Upper lobe of right lung (tissue), 1 donor: ENCODE measurements at regions not wholly inside any gene's neighbourhood (a gene's known extent, or its start where the extent isn't known, plus 50 kb on each side); places are given as distances from the start of the nearest gene placed in this dataset.

Experiments
- ATAC-seq: fragments of 200-7000 bp; cut with Tn5 transposase; one replicate; pipeline ENCODE4 v1.9.1; 2020; ENCODE audit warnings: mild to moderate bottlenecking, moderate library complexity
- DNase-seq: peaks from one replicate; pipeline ENCODE4 v3.0.0-alpha.2; 2020
- H3K27ac ChIP-seq: fragments of 200-600 bp; one replicate; pipeline ENCODE4 v1.8.0; 2022
- H3K27me3 ChIP-seq: fragments of 200-600 bp; one replicate; pipeline ENCODE4 v1.8.0; 2022; ENCODE audit warnings: mild to moderate bottlenecking
- H3K36me3 ChIP-seq: fragments of 200-600 bp; one replicate; pipeline ENCODE4 v1.8.0; 2022
- H3K4me1 ChIP-seq: fragments of 200-600 bp; one replicate; pipeline ENCODE4 v1.8.0; 2022
- H3K4me3 ChIP-seq: fragments of 200-600 bp; one replicate; pipeline ENCODE4 v1.8.0; 2022; ENCODE audit warnings: mild to moderate bottlenecking
- H3K9me3 ChIP-seq: fragments of 200-600 bp; one replicate; pipeline ENCODE4 v1.8.0; 2022
- CTCF ChIP-seq: fragments of 200-600 bp; IDR thresholded peaks from one replicate; pipeline ENCODE4 v1.8.0; 2022; ENCODE audit warnings: antibody characterized with exemption
- intact Hi-C: fragments of 100-400 bp; cut with DNase I; formaldehyde crosslinking; loops from one replicate; pipeline ENCODE4 v1.11.0; 2022
- donor health status: DM: no; HTN: yes; CAD: no; lungs with severe emphysema.

DNA sequence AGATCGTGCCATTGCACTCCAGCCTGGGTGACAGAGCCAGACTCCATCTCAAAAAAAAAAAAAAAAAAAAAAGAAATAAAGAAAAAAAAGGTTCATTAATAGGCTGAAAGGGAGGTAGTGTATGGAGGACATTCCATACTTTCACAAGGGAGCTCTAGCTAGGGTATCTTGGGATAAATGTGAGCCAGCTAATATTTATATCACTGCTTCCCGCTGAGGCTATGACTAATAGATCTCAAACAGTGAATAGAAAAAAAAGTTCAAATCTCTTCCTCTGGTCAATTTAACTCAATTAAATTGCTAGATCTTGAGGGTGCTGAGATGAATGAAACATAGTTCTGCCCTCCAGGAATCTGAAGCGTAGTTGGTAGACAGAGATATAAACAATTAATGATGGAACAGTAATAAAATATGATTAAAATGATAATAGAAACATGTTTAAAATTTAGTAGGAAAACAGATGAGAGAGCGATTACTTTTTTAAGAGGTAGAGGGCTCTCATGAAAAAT is 55.7 kb upstream of the SHISA3 start:
- peaks cover 15% of the 10 kb centered on the region for H3K4me1 ChIP-seq
- no peak for TF ChIP-seq CTCF
- H3K27me3 ChIP-seq, result no peaks in the 10 kb centered on the region
- no peak overlapping the region for H3K27ac ChIP-seq
- H3K4me3 ChIP-seq, result no peak overlapping the region
- intact Hi-C loops, result no loop called here
- no peaks in the 10 kb centered on the region for H3K36me3 ChIP-seq
- DNase-seq (no peak), ATAC-seq (no peak)
- no peaks in the 10 kb centered on the region for H3K9me3 ChIP-seq

DNA sequence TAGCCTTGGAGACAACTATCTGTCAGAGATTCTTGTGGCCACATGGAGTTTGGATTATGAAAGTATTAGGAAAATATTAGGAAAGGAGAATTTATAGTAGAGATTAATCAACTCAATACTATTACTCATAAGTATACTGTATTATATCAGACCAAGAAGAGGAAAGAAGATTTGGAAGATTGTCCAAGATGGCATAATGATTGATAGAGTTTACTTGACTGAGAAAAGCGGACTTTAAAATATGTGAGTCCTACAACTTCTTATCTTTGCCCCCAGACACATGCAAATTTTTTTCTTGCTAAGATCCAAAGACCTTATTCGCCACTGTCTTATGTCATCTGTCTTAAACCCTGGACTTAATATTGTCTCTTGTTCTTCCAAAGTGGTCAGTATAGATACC is 54.8 kb upstream of the SHISA3 start:
- Histone ChIP-seq H3K27me3 (no peaks in the 10 kb centered on the region), H3K9me3 (no peaks in the 10 kb centered on the region), H3K4me3 (no peak overlapping the region), H3K4me1 (peaks cover 15% of the 10 kb centered on the region), H3K36me3 (no peaks in the 10 kb centered on the region), H3K27ac (no peak overlapping the region)
- ATAC-seq (no peak), DNase-seq (no peak)
- intact Hi-C loops, result no loop called here
- no peak for TF ChIP-seq CTCF

- Histone ChIP-seq H3K4me3 (no peak overlapping the region), H3K27ac (no peak overlapping the region), H3K4me1 (peaks cover 12% of the 10 kb centered on the region), H3K9me3 (no peaks in the 10 kb centered on the region), H3K27me3 (no peaks in the 10 kb centered on the region), H3K36me3 (no peaks in the 10 kb centered on the region)
- DNase-seq (no peak), ATAC-seq (no peak)
- TF ChIP-seq CTCF, result no peak
- intact Hi-C loops, result no loop called here
Measured at GRCh38 chr4:42344309-42344708, 53.0 kb upstream of the SHISA3 start.

GRCh38 chr4:42344749-42345148 is 52.5 kb upstream of the SHISA3 start:
- intact Hi-C loops, result no loop called here
- no peak for TF ChIP-seq CTCF
- Histone ChIP-seq H3K27me3 (no peaks in the 10 kb centered on the region), H3K9me3 (no peaks in the 10 kb centered on the region), H3K36me3 (no peaks in the 10 kb centered on the region), H3K27ac (no peak overlapping the region), H3K4me3 (no peak overlapping the region), H3K4me1 (peaks cover 9% of the 10 kb centered on the region)
- ATAC-seq, result no peak
- DNase-seq, result no peak

DNA sequence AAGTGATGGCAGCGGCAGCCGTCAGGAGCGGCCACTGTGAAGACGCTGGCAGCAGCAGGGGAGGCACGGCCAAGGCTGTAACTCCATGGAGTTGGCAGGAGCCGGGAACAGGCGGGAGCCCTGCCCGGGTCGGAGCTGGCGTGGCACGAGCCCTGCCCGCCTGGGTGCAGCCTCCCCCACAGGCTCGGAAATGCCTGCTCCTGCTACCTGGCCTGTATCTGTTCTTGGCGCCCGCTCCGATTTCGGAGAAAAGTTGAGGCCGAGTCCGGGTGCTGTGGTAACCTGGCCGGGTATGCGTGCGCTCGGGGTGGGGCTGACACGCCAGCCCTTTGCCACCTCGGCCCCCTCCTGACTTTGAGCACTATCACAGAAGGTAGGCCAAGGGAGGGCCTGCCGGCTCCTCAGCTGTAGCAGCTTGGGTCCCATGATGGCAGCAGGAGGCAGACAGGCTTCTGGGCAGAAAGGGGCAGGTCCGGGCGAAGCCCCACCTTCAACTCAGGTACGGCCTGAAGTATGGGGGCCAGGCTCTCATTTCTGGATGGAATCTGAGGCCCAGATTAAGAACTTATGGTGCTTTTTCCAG is 51.2 kb upstream of the SHISA3 start:
- Histone ChIP-seq H3K9me3 (no peaks in the 10 kb centered on the region), H3K36me3 (no peaks in the 10 kb centered on the region), H3K4me1 (no peaks in the 10 kb centered on the region), H3K4me3 (no peak overlapping the region), H3K27me3 (no peaks in the 10 kb centered on the region), H3K27ac (no peak overlapping the region)
- ATAC-seq (peak; percentile 26), DNase-seq (no peak)
- intact Hi-C loops, result no loop called here
- no peak for TF ChIP-seq CTCF

DNA sequence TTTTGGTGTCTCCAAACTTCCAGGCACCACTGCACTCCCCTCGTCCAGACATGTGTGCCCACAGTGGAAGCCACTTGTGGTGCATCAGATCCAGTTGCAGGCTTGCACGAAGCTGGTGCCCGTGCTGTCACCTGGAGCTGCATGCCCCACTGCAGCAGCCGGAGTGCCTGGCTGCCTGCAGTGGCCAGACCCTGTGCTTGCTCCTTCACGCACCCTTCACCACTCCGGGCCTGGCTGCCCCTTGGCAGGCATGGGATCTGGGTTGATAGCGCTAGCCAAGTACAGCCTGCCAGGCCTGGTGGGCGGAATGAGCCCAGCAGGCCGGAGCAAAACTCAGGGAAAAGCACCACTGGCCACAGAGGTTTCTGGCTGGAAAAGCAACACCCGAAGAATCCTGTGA is 50.2 kb upstream of the SHISA3 start:
- no peaks in the 10 kb centered on the region for H3K4me1 ChIP-seq
- ATAC-seq, result no peak
- H3K36me3 ChIP-seq, result no peaks in the 10 kb centered on the region
- DNase-seq, result no peak
- no peak overlapping the region for H3K27ac ChIP-seq
- no peaks in the 10 kb centered on the region for H3K27me3 ChIP-seq
- no peak for TF ChIP-seq CTCF
- intact Hi-C loops, result no loop called here
- no peaks in the 10 kb centered on the region for H3K9me3 ChIP-seq
- H3K4me3 ChIP-seq, result no peak overlapping the region
